Mesenchymal stem cell (in vitro differentiated cells and primary cell): ENCODE measurements at regions not wholly inside any gene's neighbourhood (a gene's known extent, or its start where the extent isn't known, plus 50 kb on each side); places are given as distances from the start of the nearest gene placed in this dataset.
A peak's percentile ranks its signal among the peaks of the same experiment; 100 is the strongest.

Source experiments
- DNase-seq: peaks from one replicate; pipeline ENCODE4 v3.0.0-alpha.2; 2013
- H2AFZ ChIP-seq: one replicate; pipeline ENCODE4 v1.6.1; 2013; ENCODE audit warnings: low read depth, mild to moderate bottlenecking, control low read depth, inconsistent platforms, low read length, moderate library complexity
- H2AK5ac ChIP-seq: 2 replicates; pipeline ENCODE4 v1.6.1; 2013; ENCODE audit warnings: low read length, moderate library complexity, mild to moderate bottlenecking, inconsistent platforms; ENCODE audit not compliant: severe bottlenecking
- H2BK120ac ChIP-seq: one replicate; pipeline ENCODE4 v1.6.1; 2013; ENCODE audit warnings: low read depth, mild to moderate bottlenecking, inconsistent platforms, low read length, moderate library complexity
- H2BK12ac ChIP-seq, 2 experiments: one replicate each; pipeline ENCODE4 v1.6.1; 2013; ENCODE audit warnings: inconsistent platforms in 2 of 2, low read length in 2 of 2, mild to moderate bottlenecking in 2 of 2, moderate library complexity in 2 of 2, control low read depth in 1 of 2
- H2BK15ac ChIP-seq: one replicate; pipeline ENCODE4 v1.6.1; 2013; ENCODE audit warnings: mild to moderate bottlenecking, low read depth, inconsistent platforms; ENCODE audit not compliant: poor library complexity, severe bottlenecking
- H2BK5ac ChIP-seq: 2 replicates; pipeline ENCODE4 v1.6.1; 2013; ENCODE audit warnings: low read depth, mild to moderate bottlenecking, low read length, control low read depth, inconsistent platforms; ENCODE audit not compliant: poor library complexity, severe bottlenecking
- H3K14ac ChIP-seq, 2 experiments: one replicate each; pipeline ENCODE4 v1.6.1; 2013; ENCODE audit warnings: inconsistent platforms in 2 of 2, low read length in 2 of 2, control low read depth in 1 of 2, mild to moderate bottlenecking in 1 of 2, moderate library complexity in 1 of 2
- H3K18ac ChIP-seq, 2 experiments: one replicate each; pipeline ENCODE4 v1.6.1; 2013; ENCODE audit warnings: inconsistent platforms in 2 of 2, low read length in 2 of 2, control low read depth in 1 of 2, low read depth in 1 of 2, mild to moderate bottlenecking in 1 of 2
- H3K23ac ChIP-seq, 2 experiments: one replicate each; pipeline ENCODE4 v1.6.1; 2013; ENCODE audit warnings: inconsistent platforms in 2 of 2, low read length in 2 of 2, mild to moderate bottlenecking in 2 of 2, moderate library complexity in 2 of 2, control low read depth in 1 of 2
- H3K27ac ChIP-seq: 2 replicates; pipeline ENCODE4 v1.5.1; 2013; ENCODE audit warnings: mild to moderate bottlenecking, moderate library complexity, low read length, control low read depth, inconsistent platforms; ENCODE audit not compliant: poor library complexity, severe bottlenecking
- H3K27me3 ChIP-seq, 2 experiments: 2 replicates each; pipeline versions ENCODE4 v1.6.1 to v1.7.0; 2013; ENCODE audit warnings: low read length in 2 of 2, mild to moderate bottlenecking in 2 of 2, moderate library complexity in 2 of 2, control low read depth in 1 of 2, inconsistent platforms in 1 of 2; ENCODE audit not compliant: control insufficient read depth in 1 of 2, insufficient read depth in 1 of 2
- H3K36me3 ChIP-seq, 2 experiments: 2 replicates each; pipeline versions ENCODE4 v1.6.1 to v1.7.0; 2013; ENCODE audit warnings: low read length in 2 of 2, control low read depth in 1 of 2, inconsistent platforms in 1 of 2, low read depth in 1 of 2, mild to moderate bottlenecking in 1 of 2; ENCODE audit not compliant: insufficient read depth in 2 of 2, control insufficient read depth in 1 of 2
- H3K4ac ChIP-seq, 2 experiments: one replicate each; pipeline ENCODE4 v1.6.1; 2013; ENCODE audit warnings: inconsistent platforms in 2 of 2, low read length in 2 of 2, mild to moderate bottlenecking in 2 of 2, moderate library complexity in 2 of 2, control low read depth in 1 of 2, low read depth in 1 of 2
- H3K4me1 ChIP-seq: 2 replicates; pipeline ENCODE4 v1.6.1; 2013; ENCODE audit warnings: low read depth, low read length, control low read depth; ENCODE audit not compliant: control insufficient read depth, insufficient read depth
- H3K4me2 ChIP-seq: 2 replicates; pipeline ENCODE4 v1.6.1; 2013; ENCODE audit warnings: low read length, mild to moderate bottlenecking, inconsistent platforms; ENCODE audit not compliant: poor library complexity, severe bottlenecking
- H3K4me3 ChIP-seq, 2 experiments: 2 replicates each; pipeline versions ENCODE4 v1.5.1 to v1.7.0; 2013; ENCODE audit warnings: low read length in 2 of 2, mild to moderate bottlenecking in 2 of 2, control low read depth in 1 of 2, low read depth in 1 of 2; ENCODE audit not compliant: insufficient read depth in 1 of 2
- H3K79me1 ChIP-seq: replicated peaks from 2 replicates; pipeline ENCODE4 v1.6.1; 2013; ENCODE audit warnings: mild to moderate bottlenecking, control low read depth, low read length, inconsistent platforms; ENCODE audit not compliant: poor library complexity, severe bottlenecking
- H3K9ac ChIP-seq: 2 replicates; pipeline ENCODE4 v1.7.0; 2013; ENCODE audit warnings: mild to moderate bottlenecking, low read length, moderate library complexity
- H3K9me3 ChIP-seq: 2 replicates; pipeline ENCODE4 v1.7.0; 2013; ENCODE audit warnings: mild to moderate bottlenecking, low read length; ENCODE audit not compliant: control insufficient read depth
- H4K8ac ChIP-seq: one replicate; pipeline ENCODE4 v1.6.1; 2013; ENCODE audit warnings: inconsistent platforms, mild to moderate bottlenecking, low read length, moderate library complexity
- H4K91ac ChIP-seq: one replicate; pipeline ENCODE4 v1.6.1; 2013; ENCODE audit warnings: mild to moderate bottlenecking, low read length, inconsistent platforms
- WGBS: methylation state at CpG from one replicate; pipeline ENCODE4 v1.1.7; 2013; ENCODE audit warnings: mixed read lengths; 5-methylcytosine and 5-hydroxymethylcytosine counted together

- Histone ChIP-seq H3K4me2 (no peak overlapping the region), H3K9ac (no peak overlapping the region), H3K27ac (no peak overlapping the region), H4K8ac (no peak overlapping the region), H4K91ac (no peak overlapping the region), H3K4me3 (no peak overlapping the region), H3K4me1 (no peaks in the 10 kb centered on the region), H3K23ac (no peak overlapping the region), H3K4ac (no peak overlapping the region), H2BK12ac (no peak overlapping the region), H3K27me3 (no peaks in the 10 kb centered on the region), H3K36me3 (no peaks in the 10 kb centered on the region), H3K9me3 (no peaks in the 10 kb centered on the region), H2BK5ac (no peak overlapping the region), H2AFZ (no peak overlapping the region), H3K18ac (no peak overlapping the region), H2BK15ac (no peak overlapping the region), H3K79me1 (no peaks in the 10 kb centered on the region), H3K14ac (no peak overlapping the region), H2AK5ac (no peak overlapping the region), H2BK120ac (no peak overlapping the region)
- DNase-seq: peak; percentile 13
- 100% methylated on average over 1 of the region's 1 CpG for WGBS
Observed at GRCh38 chr12:58458102-58458501, 462.2 kb downstream of the LRIG3 start.

GRCh38 chr12:58459191-58459590, 461.1 kb downstream of the LRIG3 start:
- Histone ChIP-seq H3K14ac (no peak overlapping the region), H3K4me1 (no peaks in the 10 kb centered on the region), H2BK5ac (no peak overlapping the region), H3K79me1 (no peaks in the 10 kb centered on the region), H4K8ac (no peak overlapping the region), H3K9me3 (no peaks in the 10 kb centered on the region), H3K4ac (no peak overlapping the region), H2AFZ (no peak overlapping the region), H3K23ac (no peak overlapping the region), H3K36me3 (no peaks in the 10 kb centered on the region), H3K4me2 (no peak overlapping the region), H2BK15ac (no peak overlapping the region), H2BK120ac (no peak overlapping the region), H3K4me3 (no peak overlapping the region), H2BK12ac (no peak overlapping the region), H3K18ac (no peak overlapping the region), H3K27me3 (no peaks in the 10 kb centered on the region), H3K27ac (no peak overlapping the region), H3K9ac (no peak overlapping the region), H4K91ac (no peak overlapping the region), H2AK5ac (no peak overlapping the region)
- DNase-seq: no peak

- H3K4me1 ChIP-seq: no peaks in the 10 kb centered on the region
- 74% methylated on average over 3 of the region's 3 CpGs for WGBS
- no peak overlapping the region for H4K8ac ChIP-seq
- H2BK120ac ChIP-seq: no peak overlapping the region
- no peak overlapping the region for H2BK12ac ChIP-seq
- H2AK5ac ChIP-seq: no peak overlapping the region
- H3K23ac ChIP-seq: no peak overlapping the region
- no peak overlapping the region for H3K18ac ChIP-seq
- DNase-seq: no peak
- no peaks in the 10 kb centered on the region for H3K27me3 ChIP-seq
- H3K27ac ChIP-seq: no peak overlapping the region
- H3K4ac ChIP-seq: no peak overlapping the region
- H3K36me3 ChIP-seq: no peaks in the 10 kb centered on the region
- H2BK5ac ChIP-seq: no peak overlapping the region
- no peak overlapping the region for H3K14ac ChIP-seq
- no peaks in the 10 kb centered on the region for H3K79me1 ChIP-seq
- H2BK15ac ChIP-seq: no peak overlapping the region
- H4K91ac ChIP-seq: no peak overlapping the region
- no peak overlapping the region for H2AFZ ChIP-seq
- H3K4me3 ChIP-seq: no peak overlapping the region
- H3K9me3 ChIP-seq: peaks cover 5% of the 10 kb centered on the region
- H3K4me2 ChIP-seq: no peak overlapping the region
- no peak overlapping the region for H3K9ac ChIP-seq
Observed at GRCh38 chr12:58463051-58463450, 457.3 kb downstream of the LRIG3 start.

- H4K8ac ChIP-seq: no peak overlapping the region
- H3K4me1 ChIP-seq: no peaks in the 10 kb centered on the region
- no peak overlapping the region for H3K27ac ChIP-seq
- H2BK12ac ChIP-seq: no peak overlapping the region
- no peak overlapping the region for H3K4ac ChIP-seq
- H3K4me2 ChIP-seq: no peak overlapping the region
- H3K36me3 ChIP-seq: no peaks in the 10 kb centered on the region
- peaks cover 8% of the 10 kb centered on the region for H3K9me3 ChIP-seq
- H2AK5ac ChIP-seq: no peak overlapping the region
- no peak for DNase-seq
- WGBS: 100% methylated on average over 2 of the region's 2 CpGs
- H2BK15ac ChIP-seq: no peak overlapping the region
- no peaks in the 10 kb centered on the region for H3K79me1 ChIP-seq
- no peak overlapping the region for H2BK5ac ChIP-seq
- no peak overlapping the region for H3K23ac ChIP-seq
- H3K27me3 ChIP-seq: no peaks in the 10 kb centered on the region
- H4K91ac ChIP-seq: no peak overlapping the region
- H2AFZ ChIP-seq: no peak overlapping the region
- H3K14ac ChIP-seq: no peak overlapping the region
- H3K4me3 ChIP-seq: no peak overlapping the region
- H2BK120ac ChIP-seq: no peak overlapping the region
- H3K9ac ChIP-seq: no peak overlapping the region
- H3K18ac ChIP-seq: no peak overlapping the region
Observed at GRCh38 chr12:58465418-58465817, 454.9 kb downstream of the LRIG3 start.
